Neutrophil (primary cell): ENCODE measurements at regions not wholly inside any gene's neighbourhood (a gene's known extent, or its start where the extent isn't known, plus 50 kb on each side); places are given as distances from the start of the nearest gene placed in this dataset.

Experiments
- H3K27ac ChIP-seq: fragments of 200-600 bp; sonication (generic); 2 replicates; pipeline ENCODE4 v1.5.1; 2016; ENCODE audit warnings: mild to moderate bottlenecking, moderate library complexity
- H3K27me3 ChIP-seq: fragments of 200-600 bp; sonication (generic); 2 replicates; pipeline ENCODE4 v1.6.0; 2016; ENCODE audit warnings: mild to moderate bottlenecking
- H3K36me3 ChIP-seq: fragments of 200-600 bp; sonication (generic); 2 replicates; pipeline ENCODE4 v1.5.1; 2017
- H3K4me1 ChIP-seq, 2 experiments: fragments of 200-600 bp in 1 of 2; sonication (generic) in 1 of 2; 1 replicate in 1 of 2; 2 replicates in 1 of 2; pipeline versions ENCODE4 v1.5.1 to v1.6.1; 2013 to 2016; ENCODE audit warnings: low read depth in 1 of 2, low read length in 1 of 2, mild to moderate bottlenecking in 1 of 2, moderate library complexity in 1 of 2; ENCODE audit not compliant: control insufficient read depth in 1 of 2, insufficient read depth in 1 of 2
- H3K4me3 ChIP-seq, 2 experiments: fragments of 200-600 bp in 1 of 2; sonication (generic) in 1 of 2; 1 replicate in 1 of 2; 2 replicates in 1 of 2; pipeline ENCODE4 v1.5.1; 2013 to 2016; ENCODE audit warnings: low read depth in 1 of 2, low read length in 1 of 2, mild to moderate bottlenecking in 1 of 2, moderate library complexity in 1 of 2
- H3K9me3 ChIP-seq: fragments of 200-600 bp; sonication (generic); 2 replicates; pipeline ENCODE4 v1.5.1; 2016
- CTCF ChIP-seq: fragments of 200-600 bp; sonication (generic); IDR thresholded peaks from 2 replicates; pipeline ENCODE4 v1.5.1; 2016; ENCODE audit warnings: antibody characterized with exemption

- Histone ChIP-seq H3K36me3 (no peaks in the 10 kb centered on the region), H3K27ac (no peak overlapping the region), H3K9me3 (no peaks in the 10 kb centered on the region), H3K4me1 (peaks cover 7% of the 10 kb centered on the region in 2 experiments), H3K27me3 (peaks cover 9% of the 10 kb centered on the region), H3K4me3 (no peak overlapping the region)
- TF ChIP-seq CTCF = no peak
Observed at GRCh38 chr11:112408517-112408916, 147.9 kb upstream of the PLET1 start.

- Histone ChIP-seq H3K9me3 (no peaks in the 10 kb centered on the region), H3K27me3 (peaks cover 9% of the 10 kb centered on the region), H3K4me3 (no peak overlapping the region), H3K27ac (no peak overlapping the region), H3K36me3 (no peaks in the 10 kb centered on the region), H3K4me1 (peaks cover 7% of the 10 kb centered on the region in 2 experiments)
- TF ChIP-seq CTCF = no peak
Observed at GRCh38 chr11:112410325-112410724, 149.7 kb upstream of the PLET1 start.

GRCh38 chr11:112412383-112412782 is 151.7 kb upstream of the PLET1 start:
- no peaks in the 10 kb centered on the region for H3K9me3 ChIP-seq
- H3K4me1 ChIP-seq = peaks cover 7% of the 10 kb centered on the region in 2 experiments
- H3K27ac ChIP-seq = no peak overlapping the region
- no peak overlapping the region for H3K4me3 ChIP-seq
- no peaks in the 10 kb centered on the region for H3K36me3 ChIP-seq
- H3K27me3 ChIP-seq = peaks cover 28% of the 10 kb centered on the region
- TF ChIP-seq CTCF = no peak

DNA sequence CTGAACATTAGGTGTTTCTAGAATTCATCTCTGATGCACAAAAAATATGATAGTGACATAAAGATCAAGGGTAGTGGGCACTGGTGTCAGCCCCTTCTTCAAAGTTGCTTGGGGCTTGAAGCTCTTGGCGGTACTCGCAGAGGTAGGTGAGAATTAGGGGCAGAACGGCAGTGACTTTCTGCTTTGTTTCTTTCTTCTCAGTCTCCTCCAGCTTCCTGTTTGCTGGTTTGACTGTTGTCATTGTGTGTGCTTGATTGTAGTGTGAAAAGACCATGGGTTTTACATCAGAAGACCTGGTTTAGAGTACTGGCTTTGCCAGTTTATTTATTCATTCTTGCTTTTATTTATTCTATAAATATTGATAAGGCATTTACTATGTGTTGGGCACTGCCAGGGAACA is 156.7 kb upstream of the PLET1 start:
- no peaks in the 10 kb centered on the region for H3K36me3 ChIP-seq
- H3K27ac ChIP-seq = no peak overlapping the region
- no peak overlapping the region for H3K4me3 ChIP-seq
- no peaks in the 10 kb centered on the region for H3K4me1 ChIP-seq
- TF ChIP-seq CTCF = no peak
- peaks cover 60% of the 10 kb centered on the region for H3K27me3 ChIP-seq
- H3K9me3 ChIP-seq = no peaks in the 10 kb centered on the region

GRCh38 chr11:112418438-112418837 is 157.8 kb upstream of the PLET1 start:
- H3K27ac ChIP-seq = no peak overlapping the region
- TF ChIP-seq CTCF = no peak
- H3K36me3 ChIP-seq = no peaks in the 10 kb centered on the region
- H3K27me3 ChIP-seq = peaks cover 70% of the 10 kb centered on the region
- no peak overlapping the region for H3K4me3 ChIP-seq
- H3K9me3 ChIP-seq = no peaks in the 10 kb centered on the region
- H3K4me1 ChIP-seq = no peaks in the 10 kb centered on the region

DNA sequence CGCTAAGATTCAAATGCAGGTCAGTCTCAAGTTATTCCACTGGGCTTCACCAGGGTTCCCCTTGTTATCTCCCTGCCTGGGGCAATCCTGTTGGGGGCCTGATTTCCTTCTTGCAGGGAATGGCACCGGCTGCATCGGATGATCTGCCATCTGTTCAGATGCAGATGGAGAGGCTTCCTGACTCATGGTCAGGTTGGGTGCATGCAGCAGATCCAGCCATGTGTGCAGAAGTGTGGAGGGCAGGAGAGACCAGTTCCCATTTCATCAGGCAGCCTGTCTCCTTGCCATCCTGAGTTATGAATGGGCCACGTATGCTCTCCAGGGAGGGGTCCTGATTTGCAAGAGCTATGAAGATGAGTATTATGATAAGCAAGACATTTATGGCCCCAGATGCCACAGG is 161.2 kb upstream of the PLET1 start:
- Histone ChIP-seq H3K4me3 (no peak overlapping the region), H3K4me1 (no peaks in the 10 kb centered on the region), H3K9me3 (no peaks in the 10 kb centered on the region), H3K27ac (no peak overlapping the region), H3K36me3 (no peaks in the 10 kb centered on the region), H3K27me3 (peaks cover 61% of the 10 kb centered on the region)
- TF ChIP-seq CTCF = no peak
